ENCODE measurements at regions not wholly inside any gene's neighbourhood (a gene's known extent, or its start where the extent isn't known, plus 50 kb on each side); places are given as distances from the start of the nearest gene placed in this dataset.
"Not testable (repeated sequence)": the region's sequence is repeated elsewhere in the genome, so short reads cannot be mapped to it uniquely, and the experiment has no call there.

DNA sequence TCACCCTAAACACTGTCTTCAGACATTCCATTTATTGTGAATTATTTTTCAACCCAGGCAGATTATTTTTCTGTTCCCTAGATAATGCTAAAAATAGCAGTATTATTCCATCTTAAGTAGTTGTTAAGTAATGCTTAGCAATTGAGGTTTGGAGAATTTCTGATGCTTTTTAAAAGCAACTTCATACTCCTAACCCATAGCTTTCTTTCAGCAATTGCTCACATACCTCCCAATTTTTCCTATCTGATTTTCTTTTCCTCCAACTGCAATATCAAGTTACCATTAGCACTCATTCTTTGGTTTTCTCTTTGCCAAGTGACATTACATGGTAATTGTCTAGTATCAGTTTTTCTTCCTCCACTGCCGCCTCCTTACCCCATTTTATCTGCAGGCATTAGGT lies 104.7 kb downstream of the GPR85 start:
- no peak for DNase-seq

DNA sequence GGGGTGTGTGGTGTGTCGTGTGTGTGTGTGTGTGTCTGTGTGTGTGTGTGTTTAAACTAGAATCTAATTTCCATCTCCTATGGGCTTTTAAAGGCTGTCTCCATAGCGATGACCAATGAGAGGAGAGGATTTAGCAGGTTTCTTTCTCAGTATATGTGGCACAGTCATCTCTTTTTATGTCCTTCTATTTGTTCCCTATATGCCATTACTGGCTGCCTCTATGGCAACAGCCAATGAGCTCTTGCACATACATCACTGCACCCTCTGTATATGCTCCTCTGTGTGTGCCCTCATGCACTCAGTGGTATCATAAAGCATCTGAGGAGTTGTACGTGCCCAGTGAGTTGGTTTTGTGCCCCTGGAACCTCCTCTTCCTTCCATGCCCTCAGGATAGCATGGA lies 107.6 kb downstream of the GPR85 start:
- not testable (repeated sequence) for DNase-seq

DNA sequence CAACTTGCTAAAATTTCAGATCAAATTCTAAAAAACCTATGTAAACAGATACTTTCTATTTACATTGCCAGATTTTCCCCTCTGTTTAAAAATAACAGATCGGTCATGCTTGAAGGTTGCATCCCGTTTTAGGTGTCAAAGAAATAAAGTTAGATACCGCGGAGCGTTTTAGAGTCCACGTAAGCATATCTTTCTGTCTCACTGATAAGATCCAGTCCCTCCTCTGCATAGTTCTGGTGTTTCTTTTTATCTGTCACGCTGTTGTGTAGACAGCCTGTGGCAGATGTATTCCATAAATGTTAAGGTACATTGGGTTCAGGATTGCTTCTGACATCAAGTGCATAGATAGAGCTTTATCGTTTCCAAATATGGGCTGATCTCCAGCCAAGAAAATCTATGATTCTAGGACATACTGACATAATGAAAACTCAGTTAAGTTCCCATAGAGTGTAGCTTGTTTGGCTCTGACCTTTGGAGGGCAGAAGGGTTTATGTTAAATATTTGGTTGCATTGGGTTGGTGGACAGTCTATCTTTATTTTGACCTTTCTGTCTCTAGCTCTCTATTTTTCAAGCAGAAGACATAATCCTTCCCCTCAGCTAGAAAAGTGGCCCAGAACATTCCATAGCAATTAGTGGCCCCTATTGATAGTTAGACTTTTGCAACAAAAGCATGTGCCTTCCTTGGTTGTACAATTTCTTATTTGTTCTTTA lies 109.2 kb downstream of the GPR85 start:
- DNase-seq: not testable (repeated sequence)

DNA sequence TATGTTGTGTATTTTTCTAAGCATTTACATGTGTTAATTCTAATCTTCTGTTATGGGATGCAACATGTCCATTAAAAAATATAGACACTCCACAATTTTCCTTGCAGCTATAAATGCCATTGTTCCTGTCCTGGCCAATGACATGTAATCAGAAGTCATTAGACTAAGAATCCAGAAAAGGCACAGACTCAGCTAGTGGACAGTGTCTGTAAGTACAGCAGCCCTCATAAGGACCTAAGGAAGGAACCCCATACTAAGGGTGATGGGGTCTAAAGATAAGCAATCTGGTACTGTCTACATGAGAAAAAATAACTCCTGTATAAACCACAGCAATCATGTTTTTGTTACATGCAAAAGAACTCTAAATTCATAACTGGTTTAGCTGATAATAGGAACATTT lies 115.9 kb downstream of the GPR85 start:
- DNase-seq: no peak

DNA sequence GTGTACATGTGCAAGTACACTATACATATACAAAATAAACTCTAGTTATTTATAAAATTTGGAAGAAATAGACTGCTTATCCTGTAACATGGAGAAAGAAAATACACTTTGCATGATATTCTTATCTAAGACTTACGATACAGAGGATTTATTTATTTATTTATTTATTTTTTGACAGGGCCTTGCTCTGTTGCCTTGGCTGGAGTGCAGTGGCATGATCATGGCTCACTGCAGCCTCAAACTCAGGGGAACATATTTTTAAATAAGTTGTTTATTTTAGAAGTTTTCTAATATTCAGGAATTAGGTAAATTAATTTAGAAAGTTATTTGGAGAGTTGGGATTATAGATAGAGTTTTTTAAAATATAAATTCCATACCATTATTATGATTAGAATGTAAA lies 116.7 kb downstream of the GPR85 start:
- no peak for DNase-seq

DNA sequence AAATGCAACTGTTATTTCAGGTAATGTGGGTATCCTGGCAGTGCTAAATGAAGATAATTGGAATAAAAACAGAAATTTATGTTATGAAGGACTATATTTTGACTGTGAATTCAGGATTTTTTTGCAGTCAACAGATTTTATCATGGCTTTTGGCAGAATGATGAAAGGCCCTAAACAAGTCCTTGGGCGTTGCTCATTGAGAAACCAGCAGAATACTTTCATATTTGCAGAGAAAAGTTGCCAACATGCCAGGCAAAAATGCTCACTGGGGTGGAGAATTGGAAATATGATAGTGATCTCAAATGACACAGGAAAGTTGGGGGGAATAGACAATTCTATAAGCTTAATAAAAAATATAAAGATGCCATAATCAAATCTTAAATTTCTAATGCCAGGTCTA lies 121.1 kb downstream of the GPR85 start:
- DNase-seq: no peak

DNA sequence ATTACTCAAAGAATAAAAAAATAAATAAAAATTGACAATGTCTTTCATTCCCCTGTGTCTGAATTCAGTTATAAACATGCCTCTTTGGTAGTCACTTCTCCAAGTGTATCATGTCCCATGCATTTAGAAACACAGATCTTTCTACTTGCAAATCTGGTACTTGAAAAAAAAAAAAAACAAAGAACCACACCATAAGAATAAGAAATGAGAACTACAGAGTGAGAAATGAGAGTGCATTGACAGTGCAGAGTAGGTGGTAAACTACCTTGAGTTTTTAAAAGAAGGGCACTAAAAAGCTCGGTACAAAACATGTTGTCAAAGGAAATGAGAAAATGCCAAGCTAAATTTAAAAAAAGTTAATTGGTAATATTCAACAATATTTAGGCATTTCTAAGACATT lies 123.0 kb downstream of the GPR85 start:
- DNase-seq: no peak

DNA sequence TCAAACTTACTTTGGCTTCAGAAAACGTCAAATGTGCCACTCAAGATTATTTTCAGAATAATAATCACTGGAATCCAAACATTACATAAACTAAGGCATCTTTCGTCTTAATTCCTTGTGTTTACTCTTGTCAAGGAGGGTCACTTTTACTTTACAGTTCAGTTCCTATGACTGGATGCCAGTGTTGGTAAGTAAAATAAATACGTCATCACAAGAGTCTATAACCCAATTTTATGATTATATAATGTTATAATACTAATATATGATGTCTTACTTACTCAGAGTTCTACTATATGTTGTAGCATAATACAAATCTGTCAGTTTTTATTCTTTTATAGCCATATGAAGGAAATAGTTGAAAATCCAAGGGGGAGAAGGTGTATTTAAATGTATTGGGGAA lies 123.8 kb downstream of the GPR85 start:
- DNase-seq: no peak

DNA sequence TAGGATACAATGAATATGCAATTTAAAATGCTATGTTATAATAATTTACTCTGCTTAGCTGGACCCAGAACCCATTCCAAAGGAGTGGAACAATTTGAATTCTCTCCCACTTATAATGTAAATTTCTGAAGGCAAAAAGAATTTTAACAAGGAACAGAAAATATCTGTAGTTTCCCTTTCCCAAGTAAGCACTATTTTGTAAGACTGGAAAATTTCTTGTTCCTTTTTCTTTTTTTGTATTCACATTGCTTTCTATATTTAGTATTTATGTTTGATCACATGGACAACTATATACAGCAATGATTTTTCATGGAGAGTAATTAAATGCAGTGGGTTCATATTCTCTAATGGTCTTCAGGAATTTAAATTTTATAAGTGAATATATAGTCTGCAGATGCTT lies 127.4 kb downstream of the GPR85 start:
- no peak for DNase-seq

DNA sequence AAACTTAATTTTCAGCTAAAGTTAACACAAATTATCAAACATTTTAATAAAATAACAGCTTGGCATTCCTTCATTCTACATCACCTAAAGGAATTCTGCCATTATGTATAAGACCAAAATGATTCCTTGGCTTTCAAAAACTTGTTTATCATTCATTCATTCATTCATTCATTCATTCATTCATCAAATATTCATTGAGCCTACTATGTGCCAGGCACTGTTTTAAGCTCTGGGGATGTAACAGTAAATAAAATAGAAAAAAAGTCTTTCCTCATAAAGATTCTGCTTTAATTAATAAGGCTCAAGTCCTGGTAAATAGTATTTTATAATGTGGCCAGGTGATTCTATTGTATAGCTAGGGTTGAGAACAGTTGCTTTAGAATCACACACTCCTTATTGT lies 127.9 kb downstream of the GPR85 start:
- no peak for DNase-seq

DNA sequence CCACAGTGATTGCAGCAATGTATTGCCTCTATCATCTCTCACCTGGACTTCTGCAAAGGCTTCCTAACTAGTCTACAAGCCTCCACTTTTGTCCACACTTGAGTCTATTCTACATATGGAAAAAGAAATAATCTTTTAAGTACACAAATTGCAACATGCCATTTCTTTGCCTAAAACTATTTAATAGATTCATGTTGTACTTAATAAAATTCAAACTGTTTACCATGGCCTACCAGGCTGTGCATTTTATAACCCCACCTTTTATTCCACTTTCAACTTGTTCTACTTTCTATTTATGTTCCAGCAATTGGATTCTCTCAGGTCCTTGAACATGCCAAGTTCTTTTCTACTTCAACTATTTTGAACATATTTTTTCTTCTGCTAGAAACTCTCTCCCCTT lies 128.7 kb downstream of the GPR85 start:
- no peak for DNase-seq

DNA sequence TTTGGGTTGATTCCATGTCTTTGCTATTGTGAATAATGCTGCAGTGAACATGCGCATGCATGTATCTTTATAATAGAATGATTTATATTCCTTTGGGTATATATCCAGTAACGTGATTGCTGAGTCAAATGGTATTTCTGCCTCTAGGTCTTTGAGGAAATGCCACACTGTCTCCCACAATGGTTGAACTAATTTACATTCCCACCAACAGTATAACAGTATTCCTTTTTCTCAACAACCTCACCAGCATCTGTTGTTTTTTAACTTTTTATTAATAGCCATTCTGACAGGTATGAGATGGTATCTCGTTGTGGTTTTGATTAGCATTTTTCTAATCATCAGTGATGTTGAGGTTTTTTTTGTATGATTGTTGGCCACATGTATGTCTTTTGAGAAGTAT lies 133.6 kb downstream of the GPR85 start:
- not testable (repeated sequence) for DNase-seq

DNA sequence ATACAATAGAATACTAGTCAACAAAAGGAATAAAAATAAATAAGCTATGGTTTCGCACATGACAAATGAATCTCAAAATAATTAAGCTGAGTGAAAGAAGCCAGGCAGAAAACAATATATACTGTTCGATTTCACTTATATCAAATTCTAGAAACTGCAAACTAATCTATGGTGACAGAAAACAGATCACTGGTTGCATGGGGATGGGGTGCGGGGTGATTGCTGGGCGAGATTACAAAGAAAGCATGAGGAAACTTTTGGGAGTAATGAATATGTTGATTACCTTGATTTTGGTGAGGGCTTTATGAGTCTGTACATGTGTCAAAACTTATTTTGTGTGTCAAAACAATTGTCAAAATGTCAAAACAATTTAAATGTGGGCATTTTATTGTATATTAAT lies 135.6 kb downstream of the GPR85 start:
- no peak for DNase-seq

DNA sequence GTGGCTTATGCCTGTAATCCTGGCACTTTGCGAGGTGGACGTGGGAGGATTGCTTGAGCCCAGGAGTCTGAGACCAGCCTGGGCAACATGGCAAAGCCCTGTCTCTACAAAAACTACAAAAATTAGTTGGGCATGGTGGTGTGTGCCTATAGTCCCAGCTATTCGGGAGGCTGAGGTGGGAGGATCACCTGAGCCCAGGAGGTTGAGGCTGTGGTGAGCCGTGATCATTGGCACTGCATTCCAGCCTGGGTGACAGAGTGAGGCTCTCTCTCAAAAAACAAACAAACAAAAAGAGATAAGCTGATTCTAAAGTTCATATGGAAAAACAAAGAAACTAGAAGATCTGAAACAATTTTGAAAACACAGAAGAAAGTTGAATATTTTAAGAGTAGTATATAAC lies 136.9 kb downstream of the GPR85 start:
- DNase-seq: not testable (repeated sequence)

DNA sequence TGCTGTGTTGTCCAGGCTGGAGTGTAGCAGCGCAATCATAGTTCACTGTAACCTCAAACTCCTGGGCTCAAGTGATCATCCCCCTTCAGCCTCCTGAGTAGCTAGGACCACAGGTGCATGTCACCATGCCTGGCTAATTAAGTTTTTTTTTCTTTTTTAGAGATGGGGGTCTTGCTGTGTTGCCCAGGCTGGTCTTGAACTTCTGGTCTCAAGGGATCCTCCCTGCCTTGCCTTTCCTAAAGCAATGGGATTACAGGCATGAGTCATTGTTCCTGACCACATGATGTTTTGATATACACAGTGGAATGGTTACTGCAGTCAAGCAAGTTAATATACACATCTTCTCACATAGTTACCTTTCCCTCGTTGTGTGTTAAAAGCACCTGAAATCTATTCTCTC lies 140.3 kb downstream of the GPR85 start:
- no peak for DNase-seq

DNA sequence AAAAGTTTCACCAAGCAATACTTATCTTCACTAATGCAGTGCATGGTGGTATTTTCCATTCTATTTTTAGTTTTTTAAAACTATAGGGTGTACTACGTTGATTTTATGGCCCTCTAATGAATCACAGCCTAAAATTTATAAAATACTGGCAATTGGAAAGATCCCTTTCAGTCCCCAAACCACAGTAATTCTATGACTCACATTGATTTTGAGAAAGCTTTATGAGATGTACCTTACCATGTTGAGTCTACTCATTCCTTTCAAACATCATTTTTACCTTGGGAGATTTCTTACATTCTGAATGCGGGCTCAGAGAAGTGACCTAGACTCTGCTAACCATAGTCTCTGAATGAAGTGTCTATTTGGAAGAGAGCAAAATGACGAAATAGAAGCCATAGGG lies 141.6 kb downstream of the GPR85 start:
- no peak for DNase-seq

DNA sequence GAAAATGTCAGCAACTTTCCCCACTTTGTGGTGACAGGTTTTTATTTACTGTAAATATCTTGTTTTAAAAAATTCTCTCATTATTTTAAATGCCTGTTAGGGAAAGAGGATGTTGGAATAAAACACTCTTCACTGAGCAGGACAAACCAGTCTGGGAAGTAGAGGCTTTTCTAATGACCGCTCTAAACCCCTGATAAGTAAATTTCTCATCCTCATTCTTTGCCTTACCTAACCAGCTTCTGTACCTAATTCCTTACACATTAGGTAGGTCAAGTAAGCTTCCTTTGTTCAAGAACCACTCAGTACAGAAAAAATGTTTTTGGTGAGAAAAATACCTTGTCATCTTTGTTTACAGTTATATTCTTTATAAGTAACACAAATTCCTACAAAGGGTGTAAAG lies 143.6 kb downstream of the GPR85 start:
- no peak for DNase-seq

DNA sequence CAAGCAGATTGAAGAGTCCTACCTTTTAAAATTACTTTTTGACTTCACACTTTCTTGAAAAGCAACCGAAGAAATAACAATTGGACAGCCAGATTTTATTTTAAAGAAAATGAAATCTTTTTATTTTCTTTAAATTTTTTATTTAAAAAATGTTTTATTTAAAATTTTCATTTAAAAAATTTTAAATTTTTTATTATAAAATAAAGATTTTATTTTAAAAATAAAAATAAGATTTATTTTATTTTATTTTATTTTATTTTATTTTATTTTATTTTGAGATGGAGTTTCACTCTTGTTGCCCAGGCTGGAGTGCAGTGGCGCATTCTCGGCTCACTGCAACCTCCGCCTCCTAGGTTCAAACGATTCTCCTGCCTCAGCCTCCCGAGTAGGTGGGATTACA lies 144.5 kb downstream of the GPR85 start:
- DNase-seq: not testable (repeated sequence)

DNA sequence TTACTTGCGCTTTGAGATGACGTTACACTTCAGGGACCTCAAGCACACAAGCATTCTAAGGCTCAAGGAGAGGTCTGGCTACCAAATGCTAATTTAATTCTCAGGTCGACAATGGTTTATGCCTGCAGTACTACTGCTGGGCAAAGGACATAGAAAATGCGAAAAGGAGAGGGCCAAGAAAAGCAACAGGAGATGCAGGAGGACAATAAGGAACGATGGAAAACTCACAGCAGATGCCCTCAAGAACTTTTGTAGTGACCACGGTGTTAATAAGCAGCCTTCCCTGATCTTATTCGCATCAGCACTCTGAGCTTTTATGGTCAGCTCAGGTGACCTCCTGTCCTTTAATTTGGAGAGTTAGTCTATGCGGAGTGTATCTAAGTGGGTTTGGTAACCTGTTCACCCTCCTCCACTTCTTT lies 146.3 kb downstream of the GPR85 start:
- no peak for DNase-seq

DNA sequence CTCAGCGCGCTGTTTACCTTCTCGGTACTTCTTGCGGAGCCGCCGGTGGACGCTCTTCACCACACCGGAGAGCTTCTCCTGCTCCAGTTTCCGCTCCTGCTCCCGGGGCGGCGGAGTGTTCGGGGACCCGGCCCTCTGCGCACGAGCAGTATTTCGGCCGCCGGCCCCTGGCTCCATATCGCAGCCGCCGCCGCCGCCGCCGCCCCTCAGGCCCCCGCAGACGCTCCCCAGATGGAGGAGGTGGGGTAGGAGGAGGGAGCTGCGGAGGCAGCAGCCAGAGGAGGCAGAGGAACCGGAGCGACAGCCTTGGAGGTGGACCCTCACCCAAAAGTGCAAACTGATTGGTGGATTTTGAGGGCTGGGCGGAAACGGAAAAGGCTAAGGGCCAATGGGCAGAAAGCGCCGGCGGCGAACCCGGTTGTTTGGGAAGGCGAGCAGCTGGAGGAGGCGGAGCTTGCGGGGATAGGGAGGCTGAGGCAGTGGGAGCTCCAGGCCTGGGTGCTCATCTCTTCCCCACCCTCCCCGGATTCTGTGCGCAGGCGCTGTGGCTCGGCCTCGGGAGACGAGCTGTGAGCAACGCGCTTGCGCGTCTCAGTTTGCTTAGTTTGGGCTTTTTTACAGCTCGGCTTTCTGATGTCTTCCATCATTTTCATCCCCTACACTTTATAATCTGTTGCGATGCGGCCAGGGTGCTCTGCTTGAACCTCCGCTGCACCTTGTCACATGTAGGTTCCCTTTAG lies 146.9 kb downstream of the GPR85 start:
- DNase-seq: peak; percentile 97

DNA sequence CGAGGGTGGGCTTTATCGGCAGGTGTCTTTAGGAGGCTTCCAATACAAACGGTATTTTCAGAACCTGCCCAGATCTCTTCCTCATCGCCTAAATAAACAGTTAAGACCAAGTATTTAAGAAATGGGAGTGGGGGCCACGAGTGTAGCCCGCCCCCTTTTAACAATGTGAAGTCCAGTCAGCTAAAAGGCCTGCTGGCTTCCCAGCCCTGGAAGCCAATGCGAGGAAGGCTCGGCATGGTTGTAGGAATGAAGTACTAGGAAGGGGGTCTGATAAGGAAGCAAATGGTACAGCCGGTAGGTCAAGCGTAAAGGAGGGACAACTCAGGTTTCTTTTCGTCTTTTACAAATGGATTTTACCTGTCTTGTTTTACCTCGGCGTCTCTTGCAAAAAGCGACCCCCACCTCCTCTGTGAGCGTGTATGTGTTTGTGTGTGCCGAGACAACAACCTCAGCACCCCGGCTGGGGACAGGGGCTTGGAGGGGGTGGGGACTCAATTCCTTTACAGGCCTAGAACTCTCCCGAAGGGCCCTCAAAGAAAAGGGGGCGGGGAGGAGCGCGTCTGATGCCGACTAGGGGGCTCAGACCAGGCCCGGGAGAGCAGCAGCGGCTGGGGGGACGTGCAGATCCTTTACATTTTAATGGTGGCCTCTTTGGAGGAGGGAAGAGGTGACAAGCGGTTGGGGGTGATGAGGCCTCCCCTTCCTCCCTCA lies 147.6 kb downstream of the GPR85 start:
- no peak for DNase-seq

DNA sequence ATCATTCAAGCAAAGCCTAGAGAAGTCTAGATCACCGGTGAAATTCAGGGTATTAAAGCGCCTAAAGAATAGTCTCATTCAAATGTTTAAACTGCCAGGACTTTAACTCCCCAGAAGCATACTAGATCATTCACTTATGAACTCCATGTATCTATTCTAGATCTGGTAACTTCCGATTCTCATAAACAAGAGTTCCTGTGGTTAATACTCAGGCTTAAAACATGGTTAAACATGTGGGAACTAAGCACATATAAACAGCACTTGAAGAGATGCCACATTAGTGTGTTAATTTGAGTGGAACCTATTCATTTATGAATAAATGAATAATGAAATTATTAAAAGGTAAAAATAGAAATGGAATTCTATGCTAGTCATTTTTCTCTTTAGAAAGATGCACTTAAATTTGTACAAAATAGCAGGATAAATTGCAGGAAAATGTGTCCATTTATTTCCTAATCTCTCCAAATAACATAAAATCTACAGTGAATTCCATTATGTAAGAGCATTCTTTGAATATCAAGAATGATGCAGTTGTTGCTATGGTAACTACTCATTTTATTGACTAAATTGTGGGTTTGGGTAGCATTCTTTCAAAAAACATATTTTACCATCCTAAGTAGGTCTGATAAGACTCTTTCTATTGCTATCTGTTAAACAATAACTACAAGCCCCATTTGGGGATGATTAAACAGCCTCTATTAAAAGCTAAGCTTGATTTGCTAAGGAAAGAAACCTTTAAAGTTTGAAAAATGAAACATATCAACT lies 147.6 kb upstream of the TMEM168 start:
- no peak for DNase-seq

DNA sequence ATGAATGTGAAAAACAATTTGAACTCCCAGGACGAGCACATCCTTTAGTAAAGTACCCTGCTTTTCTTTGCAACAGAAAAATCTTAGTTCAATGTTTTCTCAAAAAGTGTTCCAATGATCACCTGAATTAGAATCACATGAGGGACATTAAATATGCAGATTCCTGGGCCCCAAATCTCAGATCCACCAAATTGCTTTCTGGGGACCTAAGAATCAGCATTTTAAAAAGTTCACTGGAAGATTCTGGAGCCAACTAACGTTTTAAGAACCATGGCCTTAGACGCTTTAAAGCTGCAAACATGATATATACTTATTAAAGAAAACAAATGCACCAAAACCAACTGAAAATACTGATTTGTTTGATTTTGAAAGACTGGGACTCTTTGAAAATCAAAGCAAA lies 143.4 kb upstream of the TMEM168 start:
- DNase-seq: no peak
